GM13976 (cell line): ENCODE measurements at regions not wholly inside any gene's neighbourhood (a gene's known extent, or its start where the extent isn't known, plus 50 kb on each side); places are given as distances from the start of the nearest gene placed in this dataset.

Experiments
- DNase-seq: peaks from one replicate; pipeline ENCODE4 v3.0.0; 2012; ENCODE audit warnings: low spot score
- CTCF ChIP-seq: IDR thresholded peaks from 2 replicates; pipeline ENCODE4 v1.5.1; 2012; ENCODE audit warnings: borderline replicate concordance, mild to moderate bottlenecking; ENCODE audit not compliant: insufficient read depth; ENCODE audit errors: extremely low read depth, missing control alignments, control extremely low read depth
- in situ Hi-C: fragments of 300-500 bp; cut with MboI; formaldehyde crosslinking; loops from one replicate; pipeline ENCODE4 v1.12.0; 2022; ENCODE audit warnings: low sequenced_read_pairs, mixed read lengths, inconsistent platforms; ENCODE audit not compliant: unreplicated experiment

DNA sequence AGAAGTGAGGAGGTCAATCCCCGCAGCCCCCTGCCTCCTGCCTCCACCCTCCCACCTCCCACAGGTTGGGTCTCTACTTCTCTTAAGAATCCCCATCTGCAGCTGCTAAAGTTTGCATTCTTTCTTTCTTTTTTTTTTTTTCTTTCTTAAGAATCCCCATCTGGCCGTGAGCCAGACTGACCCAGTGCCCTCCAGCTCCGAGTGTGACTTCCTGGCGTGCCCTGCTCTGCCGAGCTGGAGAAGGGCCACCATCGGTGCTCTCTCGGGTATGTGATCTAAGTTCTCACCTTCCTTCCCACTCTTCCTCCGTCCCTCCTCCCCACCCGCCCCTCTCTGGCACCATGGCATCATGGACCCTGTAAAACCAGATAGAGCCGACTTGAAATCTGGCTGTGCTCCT, 66.7 kb upstream of the LMO1 start:
- no peak for DNase-seq
- TF ChIP-seq CTCF = no peak
- in situ Hi-C loops = no loop called here

DNA sequence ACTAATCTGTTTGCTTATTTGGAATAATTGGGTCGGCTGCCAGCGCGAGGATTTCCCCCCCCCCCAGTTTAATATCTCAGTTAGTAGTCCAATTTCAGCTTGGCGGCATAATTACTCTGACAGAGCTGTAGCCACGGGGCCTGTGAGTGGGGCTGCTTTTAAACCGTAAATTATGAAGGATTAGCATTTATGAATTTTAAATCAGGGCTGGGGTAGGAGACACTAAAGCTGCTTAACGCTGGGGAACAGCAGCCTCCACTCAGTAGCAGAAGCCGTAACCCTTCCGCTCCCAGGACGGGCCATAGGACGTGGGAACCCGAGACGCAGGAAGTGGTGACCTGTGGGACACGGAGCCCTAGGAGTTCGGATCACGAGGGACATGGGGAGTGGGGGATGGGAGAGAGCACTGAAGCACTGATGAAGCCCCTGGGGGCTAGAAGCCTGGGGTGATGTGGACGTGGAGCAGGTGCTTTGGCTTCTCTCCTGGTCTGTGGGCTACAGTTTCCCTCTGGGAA, 66.2 kb upstream of the LMO1 start:
- TF ChIP-seq CTCF = no peak
- in situ Hi-C loops = no loop called here

GRCh38 chr11:8329336-8329735, 65.7 kb upstream of the LMO1 start:
- TF ChIP-seq CTCF = no peak
- in situ Hi-C loops = no loop called here
- DNase-seq = no peak

More for the DNA sequence above, 66.2 kb upstream of the LMO1 start:
- DNase-seq = no peak

- peak; percentile 89 for DNase-seq
- in situ Hi-C loops = no loop called here
- peak; percentile 74 for TF ChIP-seq CTCF
Measured at GRCh38 chr11:8328848-8329330, 65.2 kb upstream of the LMO1 start.

- in situ Hi-C loops = no loop called here
- no peak for TF ChIP-seq CTCF
- no peak for DNase-seq
Measured at GRCh38 chr11:8328231-8328794, 64.6 kb upstream of the LMO1 start.

DNA sequence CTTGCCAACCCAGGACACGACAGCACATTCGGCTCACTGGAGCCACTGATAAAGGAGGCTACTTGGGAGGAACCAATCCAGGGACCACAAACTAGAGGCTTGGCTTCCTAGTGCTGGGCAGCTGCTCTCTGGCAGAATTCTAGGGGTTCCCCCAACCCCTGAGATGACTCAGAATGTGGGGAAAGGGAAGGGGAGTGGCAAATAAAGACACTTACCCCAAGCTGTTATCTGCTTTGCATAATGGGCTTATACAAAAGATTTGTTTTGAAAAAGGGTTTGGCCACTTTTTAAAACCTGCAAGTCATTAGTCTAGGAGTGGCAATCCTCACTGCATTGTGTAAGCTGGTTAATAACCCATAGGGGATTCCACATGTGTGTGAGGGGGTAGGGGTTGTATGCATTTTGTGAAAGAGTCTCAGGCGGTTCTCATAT, 64.1 kb upstream of the LMO1 start:
- in situ Hi-C loops = no loop called here
- no peak for TF ChIP-seq CTCF
- peak; percentile 79 for DNase-seq
